GM12878 (cell line): ENCODE measurements at regions not wholly inside any gene's neighbourhood (a gene's known extent, or its start where the extent isn't known, plus 50 kb on each side); places are given as distances from the start of the nearest gene placed in this dataset.

Source experiments
- ATAC-seq: fragments of 200-7000 bp; cut with Tn5 transposase; 3 replicates; pipeline ENCODE4 v1.9.1; 2020; ENCODE audit warnings: mild to moderate bottlenecking, moderate library complexity
- BruUV-seq: library from RNA; stranded (reverse); fragments of 400-500 nt; replicated peaks from 2 replicates; lab custom pipeline; 2021; lab: Mats Ljungman, UMichigan
- CTCF ChIA-PET: fragments of 300-600 bp; sonication (Branson Sonifier 250); formaldehyde crosslinking; extraction: SDS; loops from one replicate; lab custom pipeline; 2021; ENCODE audit warnings: inconsistent platforms; lab: Yijun Ruan, JAX
- POLR2A ChIA-PET: fragments of 350-600 bp; formaldehyde crosslinking; extraction: SDS; loops from one replicate; lab custom pipeline; 2021; ENCODE audit warnings: inconsistent platforms; lab: Charles Lee
- RAD21 ChIA-PET: fragments of 300-600 bp; sonication (Branson Sonifier 250); formaldehyde crosslinking; loops from one replicate; lab custom pipeline; 2023; ENCODE audit warnings: antibody characterized with exemption; ENCODE audit not compliant: unreplicated experiment; lab: Charles Lee
- SMC1A ChIA-PET: fragments of 300-600 bp; sonication (Branson Sonifier 250); formaldehyde crosslinking; loops from one replicate; lab custom pipeline; 2023; ENCODE audit not compliant: unreplicated experiment, uncharacterized antibody; lab: Charles Lee
- DNase-seq: peaks from one replicate; pipeline ENCODE4 v3.0.0-alpha.2; 2011; ENCODE audit warnings: low read depth, low spot score
- FAIRE-seq: peaks from 3 replicates; lab custom pipeline; 2011; peaks lifted over from hg19 to GRCh38; lab: Jason Lieb, UNC
- H2AFZ ChIP-seq: 2 replicates; pipeline ENCODE4 v1.6.0; 2011; ENCODE audit warnings: low read depth, low read length, control low read depth; ENCODE audit not compliant: control insufficient read depth
- H3K27ac ChIP-seq: 2 replicates; pipeline ENCODE4 v1.5.1; 2011; ENCODE audit warnings: control low read depth; ENCODE audit not compliant: control insufficient read depth, insufficient read depth
- H3K27me3 ChIP-seq, 2 experiments: replicated peaks in 1 of 2; 2 replicates each; pipeline versions ENCODE4 v1.6.0 to v1.6.1; 2011; ENCODE audit warnings: low read length in 1 of 2; ENCODE audit not compliant: control insufficient read depth in 2 of 2, insufficient read depth in 2 of 2
- H3K36me3 ChIP-seq, 2 experiments: 2 replicates each; pipeline ENCODE4 v1.5.1; 2011; ENCODE audit warnings: low read length in 1 of 2; ENCODE audit not compliant: control insufficient read depth in 2 of 2, insufficient read depth in 2 of 2
- H3K4me1 ChIP-seq: 2 replicates; pipeline ENCODE4 v1.6.1; 2011; ENCODE audit warnings: mild to moderate bottlenecking, low read length, moderate library complexity, mixed read lengths; ENCODE audit not compliant: control insufficient read depth, insufficient read depth
- H3K4me2 ChIP-seq: 2 replicates; pipeline ENCODE4 v1.6.0; 2011; ENCODE audit warnings: control low read depth; ENCODE audit not compliant: control insufficient read depth, insufficient read depth
- H3K4me3 ChIP-seq: fragments of 200-600 bp; sonication (generic); 2 replicates; pipeline ENCODE4 v1.5.1; 2016
- H3K79me2 ChIP-seq: 2 replicates; pipeline ENCODE4 v1.6.0; 2011; ENCODE audit warnings: low read length; ENCODE audit not compliant: control insufficient read depth, insufficient read depth
- H3K9ac ChIP-seq: 2 replicates; pipeline ENCODE4 v1.8.0; 2011; ENCODE audit warnings: low read length, control low read depth, mixed read lengths; ENCODE audit not compliant: control insufficient read depth, insufficient read depth
- H3K9me3 ChIP-seq: replicated peaks from 3 replicates; pipeline ENCODE4 v1.5.1; 2011; ENCODE audit warnings: mild to moderate bottlenecking, low read length; ENCODE audit not compliant: control insufficient read depth, insufficient read depth
- H4K20me1 ChIP-seq: 2 replicates; pipeline ENCODE4 v1.6.0; 2011; ENCODE audit not compliant: control insufficient read depth, insufficient read depth
- BRCA1 ChIP-seq: IDR thresholded peaks from 2 replicates; pipeline ENCODE4 v1.6.1; 2011; ENCODE audit warnings: low read depth, low read length, improper control_type of control experiment
- CHD4 ChIP-seq: fragments of 200-600 bp; sonication (generic); IDR thresholded peaks from 2 replicates; pipeline ENCODE4 v1.6.1; 2016; ENCODE audit warnings: mild to moderate bottlenecking
- EP300 ChIP-seq, 2 experiments: fragments of 150-350 bp in 1 of 2; IDR thresholded peaks; 2 replicates each; pipeline ENCODE4 v1.6.1; 2011 to 2012; ENCODE audit warnings: low read depth in 2 of 2, low read length in 2 of 2, borderline replicate concordance in 1 of 2, improper control_type of control experiment in 1 of 2, inconsistent platforms in 1 of 2; ENCODE audit not compliant: control insufficient read depth in 1 of 2
- ESRRA ChIP-seq: IDR thresholded peaks from 2 replicates; pipeline ENCODE4 v1.6.1; 2012; ENCODE audit warnings: mild to moderate bottlenecking, low read length, improper control_type of control experiment
- MTA2 ChIP-seq: fragments of 450-650 bp; IDR thresholded peaks from 2 replicates; pipeline ENCODE4 v1.6.1; 2016; ENCODE audit warnings: low read depth, mild to moderate bottlenecking, moderate library complexity
- NR2C2 ChIP-seq: IDR thresholded peaks from 2 replicates; pipeline ENCODE4 v1.6.1; 2011; ENCODE audit warnings: borderline replicate concordance, low read depth; ENCODE audit not compliant: control insufficient read depth, insufficient read length
- POLR2A ChIP-seq: IDR thresholded peaks from 2 replicates; pipeline ENCODE4 v1.6.1; 2011; ENCODE audit warnings: low read depth, mild to moderate bottlenecking, low read length
- RAD51 ChIP-seq: fragments of 450-650 bp; IDR thresholded peaks from 2 replicates; pipeline ENCODE4 v1.6.1; 2016; ENCODE audit warnings: moderate library complexity, mild to moderate bottlenecking, inconsistent platforms
- SMARCA5 ChIP-seq: fragments of 450-650 bp; IDR thresholded peaks from 2 replicates; pipeline ENCODE4 v1.6.1; 2017; ENCODE audit warnings: mild to moderate bottlenecking
- TAF1 ChIP-seq: IDR thresholded peaks from 2 replicates; pipeline ENCODE4 v1.6.1; 2011; ENCODE audit warnings: mild to moderate bottlenecking, low read depth, low read length, borderline replicate concordance
- TBL1XR1 ChIP-seq: IDR thresholded peaks from 2 replicates; pipeline ENCODE4 v1.6.1; 2012; ENCODE audit warnings: low read depth, low read length, improper control_type of control experiment
- YY1 ChIP-seq: IDR thresholded peaks from 2 replicates; pipeline ENCODE4 v1.6.1; 2011; ENCODE audit warnings: low read depth, mild to moderate bottlenecking, low read length
- WGBS: methylation state at CpG from one replicate; pipeline ENCODE4 v1.1.6; 2016; ENCODE audit warnings: low lambda C conversion rate; ENCODE audit not compliant: insufficient replicate concordance, insufficient coverage; ENCODE audit errors: missing lambda C conversion rate; 5-methylcytosine and 5-hydroxymethylcytosine counted together
- in situ Hi-C: fragments of 300-500 bp; cut with MboI; formaldehyde crosslinking; loops from 9 replicates; pipeline ENCODE4 v1.14.3; 2018; ENCODE audit warnings: mixed read lengths
- intact Hi-C: fragments of 100-400 bp; cut with micrococcal nuclease; formaldehyde crosslinking; loops from one replicate; pipeline ENCODE4 v1.14.2; 2022; ENCODE audit not compliant: unreplicated experiment
- TF ChIP-seq, protein P1 (sequence below): fragments of 450-650 bp; IDR thresholded peaks from 2 replicates; pipeline ENCODE4 v1.6.1; 2016; ENCODE audit warnings: mild to moderate bottlenecking, moderate library complexity, borderline replicate concordance
- TF ChIP-seq, protein P2 (sequence below): fragments of 450-650 bp; IDR thresholded peaks from 2 replicates; pipeline ENCODE4 v1.6.1; 2016; ENCODE audit warnings: mild to moderate bottlenecking

GRCh38 chr1:114215436-114215835 lies 61.8 kb upstream of the SYT6 start (continued):
- no peak for TF ChIP-seq YY1
- TF ChIP-seq, all 136 proteins: peak for 0

GRCh38 chr1:114214016-114214415 lies 60.3 kb upstream of the SYT6 start:
- intact Hi-C loops (no loop called here), in situ Hi-C loops (no loop called here)
- Histone ChIP-seq H3K4me1 (no peaks in the 10 kb centered on the region), H4K20me1 (no peaks in the 10 kb centered on the region; the same call in 1 of the 2 replicates), H3K27ac (no peak overlapping the region), H3K4me3 (no peak overlapping the region), H2AFZ (no peak overlapping the region), H3K9me3 (no peaks in the 10 kb centered on the region), H3K27me3 (peaks cover 0 to 4% of the 10 kb centered on the region in 2 experiments; a peak in 1 of 4 replicates), H3K79me2 (no peaks in the 10 kb centered on the region), H3K9ac (no peak overlapping the region), H3K36me3 (no peaks in the 10 kb centered on the region), H3K4me2 (no peak overlapping the region)
- 0% methylated on average over 1 of the region's 1 CpG for WGBS
- CTCF ChIA-PET = interaction anchor here (2.0 kb wide), 1 partner anchor 68 kb away, joined by 6 read pairs; no protein-coding TSS in a partner anchor
- RAD21 ChIA-PET = no interaction called here
- FAIRE-seq (no peak), DNase-seq (no peak), ATAC-seq (no peak)
- SMC1A ChIA-PET = interaction anchor here (0.6 to 0.8 kb wide), 2 partner anchors 20 to 65 kb away, joined by 3 to 4 read pairs; no protein-coding TSS in a partner anchor
- no peak for TF ChIP-seq RAD51
- no peak for TF ChIP-seq ESRRA
- TF ChIP-seq, protein P1, sequence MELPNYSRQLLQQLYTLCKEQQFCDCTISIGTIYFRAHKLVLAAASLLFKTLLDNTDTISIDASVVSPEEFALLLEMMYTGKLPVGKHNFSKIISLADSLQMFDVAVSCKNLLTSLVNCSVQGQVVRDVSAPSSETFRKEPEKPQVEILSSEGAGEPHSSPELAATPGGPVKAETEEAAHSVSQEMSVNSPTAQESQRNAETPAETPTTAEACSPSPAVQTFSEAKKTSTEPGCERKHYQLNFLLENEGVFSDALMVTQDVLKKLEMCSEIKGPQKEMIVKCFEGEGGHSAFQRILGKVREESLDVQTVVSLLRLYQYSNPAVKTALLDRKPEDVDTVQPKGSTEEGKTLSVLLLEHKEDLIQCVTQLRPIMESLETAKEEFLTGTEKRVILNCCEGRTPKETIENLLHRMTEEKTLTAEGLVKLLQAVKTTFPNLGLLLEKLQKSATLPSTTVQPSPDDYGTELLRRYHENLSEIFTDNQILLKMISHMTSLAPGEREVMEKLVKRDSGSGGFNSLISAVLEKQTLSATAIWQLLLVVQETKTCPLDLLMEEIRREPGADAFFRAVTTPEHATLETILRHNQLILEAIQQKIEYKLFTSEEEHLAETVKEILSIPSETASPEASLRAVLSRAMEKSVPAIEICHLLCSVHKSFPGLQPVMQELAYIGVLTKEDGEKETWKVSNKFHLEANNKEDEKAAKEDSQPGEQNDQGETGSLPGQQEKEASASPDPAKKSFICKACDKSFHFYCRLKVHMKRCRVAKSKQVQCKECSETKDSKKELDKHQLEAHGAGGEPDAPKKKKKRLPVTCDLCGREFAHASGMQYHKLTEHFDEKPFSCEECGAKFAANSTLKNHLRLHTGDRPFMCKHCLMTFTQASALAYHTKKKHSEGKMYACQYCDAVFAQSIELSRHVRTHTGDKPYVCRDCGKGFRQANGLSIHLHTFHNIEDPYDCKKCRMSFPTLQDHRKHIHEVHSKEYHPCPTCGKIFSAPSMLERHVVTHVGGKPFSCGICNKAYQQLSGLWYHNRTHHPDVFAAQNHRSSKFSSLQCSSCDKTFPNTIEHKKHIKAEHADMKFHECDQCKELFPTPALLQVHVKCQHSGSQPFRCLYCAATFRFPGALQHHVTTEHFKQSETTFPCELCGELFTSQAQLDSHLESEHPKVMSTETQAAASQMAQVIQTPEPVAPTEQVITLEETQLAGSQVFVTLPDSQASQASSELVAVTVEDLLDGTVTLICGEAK = no peak
- TF ChIP-seq MTA2 = no peak
- TF ChIP-seq TBL1XR1 = no peak
- TF ChIP-seq, protein P2, sequence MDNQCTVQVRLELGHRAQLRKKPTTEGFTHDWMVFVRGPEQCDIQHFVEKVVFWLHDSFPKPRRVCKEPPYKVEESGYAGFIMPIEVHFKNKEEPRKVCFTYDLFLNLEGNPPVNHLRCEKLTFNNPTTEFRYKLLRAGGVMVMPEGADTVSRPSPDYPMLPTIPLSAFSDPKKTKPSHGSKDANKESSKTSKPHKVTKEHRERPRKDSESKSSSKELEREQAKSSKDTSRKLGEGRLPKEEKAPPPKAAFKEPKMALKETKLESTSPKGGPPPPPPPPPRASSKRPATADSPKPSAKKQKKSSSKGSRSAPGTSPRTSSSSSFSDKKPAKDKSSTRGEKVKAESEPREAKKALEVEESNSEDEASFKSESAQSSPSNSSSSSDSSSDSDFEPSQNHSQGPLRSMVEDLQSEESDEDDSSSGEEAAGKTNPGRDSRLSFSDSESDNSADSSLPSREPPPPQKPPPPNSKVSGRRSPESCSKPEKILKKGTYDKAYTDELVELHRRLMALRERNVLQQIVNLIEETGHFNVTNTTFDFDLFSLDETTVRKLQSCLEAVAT = no peak
- no peak for TF ChIP-seq EP300 (IDR thresholded peaks at IDR 0.05; ENCODE audit: borderline replicate concordance in 1 of 2, control insufficient read depth in 1 of 2, low read depth in 2 of 2, low read length in 2 of 2)
- no peak for TF ChIP-seq TAF1
- TF ChIP-seq BRCA1 = no peak
- TF ChIP-seq SMARCA5 = no peak
- TF ChIP-seq POLR2A = no peak
- no peak for TF ChIP-seq CHD4
- no peak for TF ChIP-seq NR2C2
- POLR2A ChIA-PET = no interaction called here
- no TSS peak for BruUV-seq
